HG02884 (cell line): ENCODE measurements at regions not wholly inside any gene's neighbourhood (a gene's known extent, or its start where the extent isn't known, plus 50 kb on each side); places are given as distances from the start of the nearest gene placed in this dataset.
"Not testable (repeated sequence)": the region's sequence is repeated elsewhere in the genome, so short reads cannot be mapped to it uniquely, and the experiment has no call there.

Experiments used
- ATAC-seq: cut with Tn5 transposase; IDR thresholded peaks from one replicate; pipeline ENCODE4 v1.9.1; 2021; ENCODE audit warnings: mild to moderate bottlenecking, moderate library complexity; ENCODE audit not compliant: unreplicated experiment

DNA sequence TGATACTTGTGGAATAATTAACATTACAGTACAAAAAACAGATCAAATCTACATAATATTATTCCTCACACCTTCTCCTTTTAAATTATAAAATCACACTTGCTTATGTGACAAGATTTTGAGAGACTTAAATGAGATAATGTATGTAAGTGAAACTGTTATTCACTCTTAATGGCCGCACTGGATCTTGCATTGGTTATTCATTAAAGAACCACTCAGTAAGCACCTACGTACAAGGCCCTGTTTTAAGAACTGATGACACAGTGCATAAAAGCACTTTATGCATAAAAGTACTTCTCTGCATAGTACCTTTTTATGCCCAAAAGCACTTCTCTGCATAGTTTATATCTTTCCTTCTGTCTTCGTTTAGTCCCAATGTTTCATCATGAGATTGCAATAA lies 172.1 kb downstream of the GOLGA6L6 start:
- ATAC-seq: no peak

DNA sequence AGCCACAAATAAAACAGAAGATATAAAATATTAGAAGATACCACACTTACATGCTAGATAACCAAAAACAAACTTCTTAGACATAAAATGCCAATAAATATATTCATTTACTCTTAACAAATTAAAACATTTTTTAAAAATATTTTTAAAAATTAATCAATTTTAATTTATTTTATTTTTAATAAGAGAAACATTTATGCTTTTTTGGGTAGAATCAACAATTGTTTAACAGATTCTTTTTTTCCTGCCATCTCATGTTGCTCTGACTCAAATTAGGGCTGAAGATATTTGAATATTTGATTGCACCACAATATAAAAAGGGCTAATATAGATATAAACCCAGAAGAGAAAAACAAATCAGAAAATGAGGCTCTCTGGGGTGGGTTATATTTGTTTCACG lies 172.6 kb downstream of the GOLGA6L6 start:
- ATAC-seq: no peak

- ATAC-seq: no peak
Measured at GRCh38 chr15:20367093-20367492, 174.5 kb downstream of the GOLGA6L6 start.

- ATAC-seq: not testable (repeated sequence)
Measured at GRCh38 chr15:20363591-20363990, 178.0 kb downstream of the GOLGA6L6 start.

GRCh38 chr15:20361091-20361490 lies 180.5 kb downstream of the GOLGA6L6 start:
- ATAC-seq: no peak

- ATAC-seq: no peak
Measured at GRCh38 chr15:20358779-20359414, 182.7 kb downstream of the GOLGA6L6 start.

- ATAC-seq: no peak
Measured at GRCh38 chr15:20358066-20358778, 183.4 kb downstream of the GOLGA6L6 start.

- no peak for ATAC-seq
Measured at GRCh38 chr15:20357481-20358065, 184.0 kb downstream of the GOLGA6L6 start.

- ATAC-seq: peak; percentile 6
Measured at GRCh38 chr15:20356911-20357480, 184.6 kb downstream of the GOLGA6L6 start.

GRCh38 chr15:20356444-20356910 lies 185.1 kb downstream of the GOLGA6L6 start:
- ATAC-seq: peak; percentile 62

- no peak for ATAC-seq
Measured at GRCh38 chr15:20355256-20355868, 186.2 kb downstream of the GOLGA6L6 start.

- not testable (repeated sequence) for ATAC-seq
Measured at GRCh38 chr15:20354884-20355223, 186.7 kb downstream of the GOLGA6L6 start.

DNA sequence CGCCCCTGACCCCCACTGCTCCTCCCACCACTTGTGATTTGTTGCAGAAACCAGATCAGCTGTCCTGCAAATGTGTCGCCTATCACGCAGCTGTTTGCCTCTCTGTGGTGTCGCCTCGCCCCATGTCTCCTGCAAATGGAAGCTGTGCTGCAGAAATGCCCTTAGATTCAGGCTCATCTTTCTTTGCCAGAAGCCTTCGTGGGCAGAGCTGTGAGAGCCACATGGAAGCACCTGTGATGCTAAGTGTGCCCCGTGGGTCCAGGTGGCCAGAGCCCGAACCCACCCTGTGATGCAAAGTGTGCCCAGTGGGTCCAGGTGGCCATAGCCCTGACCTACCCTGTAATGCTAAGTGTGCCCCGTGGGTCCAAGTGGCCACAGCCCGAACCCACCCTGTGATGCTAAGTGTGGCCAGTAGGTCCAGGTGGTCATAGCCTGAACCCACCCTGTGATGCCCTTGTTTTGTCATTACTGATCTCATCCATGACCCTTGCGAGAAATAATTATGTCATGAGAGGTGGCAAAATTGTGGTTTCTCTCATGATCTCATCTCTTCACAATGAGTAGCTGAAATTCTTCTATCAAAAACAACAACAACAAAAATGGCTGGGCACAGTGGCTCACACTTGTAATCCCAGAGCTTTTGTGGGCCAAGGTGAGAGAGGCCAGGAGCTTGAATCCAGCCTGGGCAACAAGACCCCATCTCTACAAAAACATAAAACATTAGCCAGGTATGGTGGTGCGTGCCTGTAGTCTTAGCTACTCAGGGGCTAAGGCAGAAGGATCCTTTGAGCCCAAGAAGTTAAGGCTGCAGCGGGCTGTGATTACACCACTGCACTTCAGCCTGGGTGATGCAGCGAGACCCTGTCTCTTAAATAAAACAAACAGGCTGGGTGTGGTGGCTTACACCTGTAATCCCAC lies 187.4 kb downstream of the GOLGA6L6 start:
- no peak for ATAC-seq

GRCh38 chr15:20352241-20353200 lies 189.1 kb downstream of the GOLGA6L6 start:
- ATAC-seq: no peak

DNA sequence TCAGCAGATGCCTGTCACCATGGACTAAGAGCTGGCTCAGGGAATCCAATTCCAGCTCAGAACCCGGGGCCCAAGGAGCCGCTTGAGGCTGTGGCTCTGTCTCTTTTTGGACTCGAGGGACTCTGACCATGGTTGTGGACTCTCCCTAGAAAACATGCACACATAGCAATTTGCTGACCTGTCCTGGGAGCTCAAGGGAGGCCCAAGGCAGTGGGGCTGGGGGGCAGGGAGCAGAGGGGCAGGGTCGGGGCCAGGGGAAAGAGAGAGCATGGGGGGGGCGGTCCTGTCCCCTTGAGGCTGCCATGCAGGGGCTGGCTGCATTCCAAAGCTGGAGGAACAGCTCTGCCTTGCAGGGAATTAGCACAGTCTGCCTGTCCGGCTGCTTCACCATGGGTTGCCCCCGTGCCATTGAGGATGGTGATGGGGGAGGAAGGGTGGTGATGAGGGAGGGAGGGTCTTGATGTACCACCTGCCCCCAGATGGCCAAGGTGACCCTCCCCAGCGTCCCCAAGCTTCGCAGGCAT lies 190.1 kb downstream of the GOLGA6L6 start:
- no peak for ATAC-seq

GRCh38 chr15:20349774-20350498 lies 191.7 kb downstream of the GOLGA6L6 start:
- ATAC-seq: no peak

DNA sequence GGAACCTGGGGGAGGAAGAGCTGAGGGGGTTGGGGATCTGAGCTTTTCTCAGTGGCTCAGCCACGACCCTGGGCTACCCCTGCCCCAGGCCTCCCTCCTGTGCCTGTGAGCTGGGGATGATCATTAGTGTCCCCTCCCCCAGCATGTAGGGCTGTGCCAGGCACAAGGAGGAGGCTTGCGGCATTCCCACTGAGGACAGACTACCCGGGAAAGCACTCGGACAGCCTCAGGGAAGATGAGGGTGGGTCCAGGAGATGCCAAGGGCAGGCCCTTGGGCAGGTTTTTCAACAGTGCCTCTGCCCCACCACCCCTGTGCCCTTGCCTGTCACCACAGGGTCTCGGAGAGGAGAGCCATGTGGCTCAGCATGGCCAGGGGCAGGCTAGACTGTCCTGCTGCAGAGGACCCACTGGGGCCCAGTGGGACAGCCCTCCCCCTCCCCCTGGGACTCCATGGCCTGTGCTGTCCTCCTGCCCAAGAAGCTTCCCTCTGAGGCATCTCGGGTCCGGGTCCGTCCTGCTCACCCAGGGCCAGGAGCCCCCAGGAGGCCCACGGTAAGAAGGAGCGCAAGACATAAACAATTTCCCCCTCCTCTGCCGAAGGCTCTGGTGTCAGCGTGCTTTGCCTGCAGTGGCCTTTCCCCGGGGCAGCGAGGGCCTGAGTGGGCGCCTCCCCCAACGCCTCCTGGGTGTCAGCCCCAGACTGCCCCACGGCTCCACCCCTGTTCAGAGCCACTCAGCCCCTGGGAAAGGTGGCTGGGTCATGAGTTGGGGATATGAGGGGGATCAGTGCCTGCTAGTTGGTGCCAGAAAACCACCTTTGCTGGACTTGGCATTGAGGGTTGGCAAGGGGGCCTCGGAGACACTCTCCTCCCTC lies 192.5 kb downstream of the GOLGA6L6 start:
- no peak for ATAC-seq
